SKM-1 treated with dmso at 0.1 percent for 144 hours (cell line): ENCODE measurements at regions not wholly inside any gene's neighbourhood (a gene's known extent, or its start where the extent isn't known, plus 50 kb on each side); places are given as distances from the start of the nearest gene placed in this dataset.

Experiments
- DNase-seq: peaks from one replicate; lab custom pipeline; 2025; ENCODE audit not compliant: unreplicated experiment; lab: John Stamatoyannopoulos, UW

DNA sequence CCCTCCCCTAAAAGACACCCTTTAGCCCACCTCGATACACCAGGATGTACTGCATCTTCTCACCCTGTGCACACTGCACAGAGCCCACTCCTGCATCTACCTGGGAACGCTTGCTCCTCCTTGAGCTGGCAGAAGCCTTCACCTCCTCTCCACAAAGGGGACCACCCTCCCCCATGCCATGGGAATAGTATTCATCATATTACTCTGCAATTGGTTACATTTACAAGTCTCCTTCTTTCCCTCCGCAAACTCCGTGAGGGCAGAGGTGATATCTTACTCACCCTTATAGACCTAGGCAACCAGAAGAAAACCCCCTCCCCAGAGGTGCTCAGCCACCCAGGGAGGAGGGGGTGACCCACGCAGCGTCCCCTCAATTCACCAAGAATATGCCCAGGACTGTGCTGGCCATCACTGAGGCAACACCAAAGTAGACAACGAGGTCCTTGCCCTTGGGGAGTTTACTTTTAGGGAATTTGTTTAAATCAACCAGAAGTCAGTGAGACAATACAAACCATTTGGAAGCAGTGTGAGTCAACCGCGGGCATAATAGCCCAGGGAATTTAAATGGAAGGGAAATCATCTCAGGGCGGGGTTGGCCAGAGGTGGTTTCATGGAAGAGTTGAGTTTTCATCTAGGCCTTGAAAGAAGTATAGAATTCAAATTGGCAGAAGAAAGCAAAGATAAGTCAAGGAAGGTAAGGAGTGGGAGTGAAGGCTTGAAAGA is 214.5 kb downstream of the BARX2 start:
- DNase-seq = no peak

DNA sequence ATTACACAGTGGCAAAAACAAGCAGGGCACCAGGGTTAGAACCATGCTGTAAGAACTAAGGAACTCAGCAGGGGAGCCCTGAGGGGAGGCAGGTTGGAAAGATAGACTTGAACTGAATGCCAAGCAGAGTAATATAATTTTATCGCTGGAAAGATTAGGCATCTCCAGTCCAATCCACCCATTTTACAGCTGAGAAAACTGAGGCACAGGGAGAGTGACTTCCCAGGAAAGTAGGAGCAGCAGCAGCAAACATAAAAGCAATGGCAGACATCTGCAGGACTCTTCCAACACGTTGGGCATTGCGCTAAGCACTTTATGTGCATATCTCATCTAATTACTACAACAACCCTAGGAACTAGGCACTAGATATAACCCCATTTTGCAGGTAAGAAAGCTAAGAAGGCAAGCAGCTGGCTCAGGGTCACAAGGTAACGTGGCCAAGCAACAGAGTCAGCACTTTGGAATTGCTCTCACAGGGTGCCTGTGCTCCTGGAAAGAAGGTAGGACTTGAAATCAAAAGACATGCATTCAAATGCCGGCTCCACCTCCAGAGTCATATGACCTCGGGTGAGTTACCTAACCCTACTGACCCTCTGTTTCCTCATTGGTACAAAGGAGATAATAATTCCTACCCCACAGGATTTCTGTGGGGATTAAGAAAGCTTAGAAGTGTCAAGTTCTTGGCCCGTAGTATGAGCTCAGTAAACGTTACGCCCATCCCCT is 215.3 kb downstream of the BARX2 start:
- no peak for DNase-seq

GRCh38 chr11:129591527-129591926 is 215.9 kb downstream of the BARX2 start:
- no peak for DNase-seq

DNA sequence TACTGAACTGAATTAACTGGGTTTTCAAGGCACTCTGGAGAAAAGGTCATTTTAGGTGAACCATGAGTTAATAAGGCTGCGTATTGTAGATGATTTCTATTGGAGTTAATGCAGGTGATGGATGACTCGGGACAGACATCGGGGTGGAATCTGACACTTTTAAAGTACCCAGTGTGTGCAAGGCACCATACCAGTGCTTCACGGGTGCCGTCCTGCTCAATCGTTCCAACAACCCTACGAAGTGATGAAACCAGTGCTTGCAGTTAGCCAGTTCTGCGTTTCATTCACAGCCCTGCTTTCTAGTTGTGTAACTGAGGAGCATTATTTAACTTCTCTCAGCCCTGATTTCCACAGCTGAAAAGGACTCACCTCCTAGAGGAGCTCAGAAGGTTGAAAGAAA is 216.5 kb downstream of the BARX2 start:
- DNase-seq = no peak

- DNase-seq = no peak
These were observed 217.4 kb downstream of the BARX2 start for GRCh38 chr11:129593098-129593497.

GRCh38 chr11:129595038-129595962 is 219.7 kb downstream of the BARX2 start:
- no peak for DNase-seq

GRCh38 chr11:129596351-129596750 is 219.3 kb upstream of the TMEM45B start:
- no peak for DNase-seq

- DNase-seq = no peak
These were observed 217.3 kb upstream of the TMEM45B start for GRCh38 chr11:129598378-129598777.

DNA sequence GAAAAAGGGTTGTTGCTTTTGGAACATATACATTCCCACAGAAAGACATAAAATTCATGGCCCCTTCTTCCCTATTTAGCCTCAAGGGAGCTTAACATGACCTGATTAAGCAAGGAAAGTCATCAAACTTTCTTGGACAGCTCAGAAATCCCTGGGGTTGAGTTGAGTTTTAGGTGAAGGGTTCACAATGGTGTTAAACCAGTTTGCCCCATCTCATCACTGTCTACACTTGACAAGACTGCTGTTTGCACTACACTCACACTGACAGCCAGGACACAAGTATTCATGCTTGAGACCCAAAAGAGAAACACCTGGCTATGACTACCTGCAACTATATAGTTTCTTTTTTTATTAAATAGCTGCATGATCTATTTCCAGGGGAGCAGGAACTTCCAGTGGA is 209.8 kb upstream of the TMEM45B start:
- no peak for DNase-seq

- no peak for DNase-seq
These were observed 206.9 kb upstream of the TMEM45B start for GRCh38 chr11:129608711-129609110.

DNA sequence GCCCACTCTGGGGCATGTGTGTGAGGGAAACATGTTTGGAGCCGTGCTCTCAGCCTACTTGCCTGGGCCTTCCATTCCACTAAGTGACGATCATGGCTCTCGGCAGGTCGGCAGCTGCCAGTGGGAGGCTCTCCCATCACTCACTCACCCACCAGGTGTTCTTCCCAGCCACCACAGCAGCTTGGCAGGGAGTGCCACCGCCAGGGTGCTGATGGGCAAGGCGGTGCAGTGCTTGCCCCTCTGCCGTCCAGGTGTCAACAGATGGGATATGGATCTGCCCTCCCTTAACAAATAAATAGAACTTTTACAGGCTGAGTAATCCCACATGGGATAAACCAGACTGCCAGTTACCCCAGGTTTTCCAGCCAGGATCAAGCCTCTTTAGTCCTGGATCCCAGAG is 205.5 kb upstream of the TMEM45B start:
- DNase-seq = no peak

- DNase-seq = no peak
These were observed 205.1 kb upstream of the TMEM45B start for GRCh38 chr11:129610545-129610944.

GRCh38 chr11:129611661-129612446 is 203.8 kb upstream of the TMEM45B start:
- DNase-seq = no peak

DNA sequence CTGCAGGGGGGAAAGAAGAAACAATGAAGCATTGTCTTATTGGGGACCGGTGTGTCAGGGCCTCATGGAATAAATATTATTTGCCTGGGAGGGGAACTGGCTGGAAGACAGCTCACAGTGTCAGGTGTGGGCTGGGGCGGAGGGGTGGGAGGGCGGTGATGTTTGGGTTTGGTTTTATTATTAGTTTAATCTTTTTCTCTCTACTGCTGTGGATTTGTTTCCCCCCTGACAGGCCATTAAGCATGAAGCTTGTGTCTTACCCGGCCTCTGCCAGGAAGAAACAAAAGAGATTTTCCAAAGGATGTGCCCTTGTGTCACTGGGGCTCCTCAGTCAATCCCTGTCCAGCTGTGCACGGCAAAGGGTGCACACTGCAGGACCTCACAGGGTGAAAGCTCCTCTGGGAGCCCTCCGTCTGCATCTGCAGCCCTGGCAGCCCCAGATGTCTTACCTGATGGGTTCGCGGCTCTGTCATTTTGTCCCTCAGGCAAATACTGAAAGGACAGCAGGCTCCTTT is 203.1 kb upstream of the TMEM45B start:
- no peak for DNase-seq

DNA sequence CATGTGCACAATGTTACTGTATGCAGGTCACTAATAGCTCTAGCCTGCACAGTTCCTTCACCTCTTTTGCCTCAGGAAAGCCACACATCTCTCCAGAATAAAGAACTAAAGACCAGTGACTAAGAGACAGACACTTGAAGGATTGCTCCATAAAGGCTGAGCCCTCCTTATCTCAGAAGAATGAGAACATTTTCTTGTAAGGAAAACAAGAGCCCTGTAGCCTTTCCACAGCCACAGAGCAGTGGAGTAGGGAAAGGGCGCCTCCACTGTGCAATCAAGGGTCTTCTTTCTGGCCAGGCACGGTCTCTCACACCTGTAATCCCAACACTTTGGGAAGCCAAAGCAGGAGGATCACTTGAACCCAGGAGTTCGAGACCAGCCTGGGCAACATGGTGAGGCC is 202.6 kb upstream of the TMEM45B start:
- no peak for DNase-seq

GRCh38 chr11:129614256-129614944 is 201.2 kb upstream of the TMEM45B start:
- DNase-seq = no peak

DNA sequence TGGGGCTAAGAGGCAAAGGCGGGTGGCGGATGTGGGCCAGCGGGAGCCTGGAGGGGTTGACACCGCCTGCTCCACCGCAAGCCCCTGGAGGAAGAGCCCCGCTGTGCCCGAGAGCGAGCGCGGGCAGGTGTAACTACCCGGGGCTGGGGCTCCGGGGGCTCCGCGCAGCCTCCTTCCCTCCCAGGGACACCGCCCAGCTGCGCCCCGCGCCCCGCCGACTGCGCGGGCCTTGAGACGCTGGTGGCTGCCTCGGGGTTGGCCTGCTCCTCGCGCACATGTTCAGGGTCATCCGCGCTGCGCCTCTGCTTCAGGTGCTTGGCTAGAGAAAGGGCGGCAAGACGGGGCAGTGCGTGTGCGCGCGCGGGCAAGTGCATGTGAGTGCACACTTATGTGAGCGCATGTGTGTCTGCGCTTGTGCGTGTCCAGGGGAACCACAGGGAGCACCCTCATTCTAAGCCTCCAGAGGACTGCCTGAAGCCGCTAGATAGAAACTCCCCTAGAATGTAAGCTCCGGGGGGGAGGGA is 197.5 kb upstream of the TMEM45B start:
- no peak for DNase-seq

GRCh38 chr11:129620237-129621104 is 195.2 kb upstream of the TMEM45B start:
- no peak for DNase-seq

DNA sequence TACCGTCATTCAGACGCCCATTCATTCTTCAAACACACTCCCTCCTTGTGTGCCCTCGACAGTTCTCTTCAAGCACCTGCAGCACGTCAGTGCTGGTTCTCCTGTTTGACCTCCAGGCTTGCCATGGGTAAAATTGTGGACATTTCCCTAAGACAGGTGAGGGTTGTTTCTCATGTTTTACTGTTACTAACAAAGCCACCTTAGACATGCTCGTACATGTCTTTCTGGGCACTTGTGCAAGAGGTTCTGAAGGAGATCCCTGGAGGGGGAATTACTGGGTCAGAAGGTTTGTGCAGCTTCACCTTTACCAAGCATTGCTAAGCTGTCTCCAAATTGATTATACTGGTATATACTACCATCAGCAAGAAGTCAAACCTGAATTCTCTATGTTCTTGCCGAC is 189.7 kb upstream of the TMEM45B start:
- DNase-seq = no peak
